CD4-positive, CD25-positive, alpha-beta regulatory T cell (primary cell): ENCODE measurements at regions not wholly inside any gene's neighbourhood (a gene's known extent, or its start where the extent isn't known, plus 50 kb on each side); places are given as distances from the start of the nearest gene placed in this dataset.
"Not testable (repeated sequence)": the region's sequence is repeated elsewhere in the genome, so short reads cannot be mapped to it uniquely, and the experiment has no call there.

ENCODE experiments used
- ATAC-seq, 2 donors: fragments of 150-1000 bp; cut with Tn5 transposase; one replicate each; pipeline ENCODE4 v1.10.0; 2021; ENCODE audit warnings: low read depth in 2 of 2, moderate number of reproducible peaks in 2 of 2, moderate library complexity in 1 of 2
- DNase-seq, 3 donors: peaks; one replicate each; pipeline versions ENCODE4 v3.0.0 to v3.0.0-alpha.2; 2012 to 2022; ENCODE audit warnings: mixed read lengths in 1 of 3
- H3K27ac ChIP-seq: one replicate; pipeline ENCODE4 v1.7.0; 2013; ENCODE audit warnings: mild to moderate bottlenecking, low read length; ENCODE audit not compliant: insufficient read depth, poor library complexity, severe bottlenecking
- H3K27me3 ChIP-seq: one replicate; pipeline ENCODE4 v1.7.0; 2013; ENCODE audit warnings: low read length; ENCODE audit not compliant: control insufficient read depth, insufficient read depth
- H3K36me3 ChIP-seq: one replicate; pipeline ENCODE4 v1.7.0; 2013; ENCODE audit warnings: mild to moderate bottlenecking, low read length, moderate library complexity; ENCODE audit not compliant: control insufficient read depth, insufficient read depth
- H3K4me1 ChIP-seq: 2 replicates; pipeline ENCODE4 v1.7.0; 2013; ENCODE audit warnings: mild to moderate bottlenecking, low read length; ENCODE audit not compliant: insufficient read depth, control insufficient read depth, poor library complexity, severe bottlenecking
- H3K4me3 ChIP-seq: one replicate; pipeline ENCODE4 v1.7.0; 2013; ENCODE audit warnings: low read depth, mild to moderate bottlenecking, low read length, moderate library complexity
- H3K9me3 ChIP-seq, 2 experiments: 1 replicate in 1 of 2; 2 replicates in 1 of 2; pipeline ENCODE4 v1.7.0; 2013; ENCODE audit warnings: low read length in 2 of 2, mild to moderate bottlenecking in 1 of 2, moderate library complexity in 1 of 2; ENCODE audit not compliant: control insufficient read depth in 2 of 2
- H3K27ac Mint-ChIP-seq, 3 donors: one replicate each; pipeline ENCODE4 v1.8.0; 2020 to 2022; ENCODE audit warnings: mild to moderate bottlenecking in 3 of 3, mixed read lengths in 3 of 3, moderate library complexity in 2 of 3
- H3K27me3 Mint-ChIP-seq: one replicate; pipeline ENCODE4 v1.8.0; 2022; ENCODE audit warnings: mild to moderate bottlenecking, mixed read lengths
- H3K36me3 Mint-ChIP-seq: one replicate; pipeline ENCODE4 v1.8.0; 2020; ENCODE audit warnings: mixed read lengths
- H3K4me1 Mint-ChIP-seq, 4 donors: one replicate each; pipeline ENCODE4 v1.8.0; 2020 to 2022; ENCODE audit warnings: mixed read lengths in 4 of 4, mild to moderate bottlenecking in 1 of 4
- H3K4me3 Mint-ChIP-seq, 4 donors: one replicate each; pipeline ENCODE4 v1.8.0; 2020 to 2022; ENCODE audit warnings: mild to moderate bottlenecking in 4 of 4, mixed read lengths in 4 of 4, moderate library complexity in 3 of 4
- H3K9me3 Mint-ChIP-seq, 7 donors: one replicate each; pipeline ENCODE4 v1.8.0; 2020 to 2022; ENCODE audit warnings: mixed read lengths in 7 of 7, mild to moderate bottlenecking in 3 of 7, moderate library complexity in 2 of 7

DNA sequence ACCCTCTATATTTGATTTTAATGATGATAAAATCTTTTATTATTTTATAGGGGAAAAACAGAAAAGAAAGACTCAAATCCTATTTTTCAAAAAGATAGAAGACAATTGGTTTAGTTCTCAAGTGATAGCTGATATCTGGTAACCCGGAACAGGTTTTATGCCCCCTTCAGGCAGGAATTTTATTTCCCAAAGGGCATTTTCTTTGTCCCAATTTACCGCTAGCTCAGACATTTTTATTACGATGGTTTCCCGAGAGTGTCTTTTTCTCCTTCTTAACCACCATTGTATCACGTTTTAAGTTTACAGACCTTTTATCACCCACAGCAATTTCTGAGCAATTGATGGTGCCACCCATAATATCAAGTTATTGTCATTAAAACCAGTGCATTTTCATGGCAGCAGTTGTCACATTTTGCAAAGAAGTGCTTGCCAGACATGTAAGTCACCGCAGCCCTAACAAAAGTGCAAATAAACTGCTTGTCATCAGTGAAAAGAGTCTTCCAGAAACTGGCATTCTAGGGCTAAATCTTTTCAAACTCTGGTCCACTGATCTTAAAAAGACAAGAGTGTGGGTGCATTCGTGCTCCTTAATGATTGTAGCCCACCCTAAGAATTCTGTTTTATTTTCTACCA is 204.8 kb upstream of the VCX start:
- H3K4me3 Mint-ChIP-seq: no peak overlapping the region
- no peaks in the 10 kb centered on the region for H3K4me1 Mint-ChIP-seq
- Histone ChIP-seq H3K4me3 (no peak overlapping the region), H3K27ac (no peak overlapping the region), H3K4me1 (no peaks in the 10 kb centered on the region), H3K36me3 (no peaks in the 10 kb centered on the region), H3K9me3 (no peaks in the 10 kb centered on the region), H3K27me3 (no peaks in the 10 kb centered on the region)
- H3K27ac Mint-ChIP-seq: no peak overlapping the region
- H3K36me3 Mint-ChIP-seq: no peaks in the 10 kb centered on the region
- no peaks in the 10 kb centered on the region for H3K27me3 Mint-ChIP-seq
- no peak for ATAC-seq
- no peak for DNase-seq
- H3K9me3 Mint-ChIP-seq: peaks cover 0 to 12% (median under 1%) of the 10 kb centered on the region in 7 donors

- Mint-ChIP-seq H3K36me3 (no peaks in the 10 kb centered on the region), H3K4me3 (no peak overlapping the region), H3K27me3 (no peaks in the 10 kb centered on the region), H3K27ac (no peak overlapping the region), H3K4me1 (no peaks in the 10 kb centered on the region), H3K9me3 (peaks cover 0 to 15% (median 2%) of the 10 kb centered on the region in 7 donors)
- H3K27ac ChIP-seq: no peak overlapping the region
- H3K9me3 ChIP-seq: no peaks in the 10 kb centered on the region
- DNase-seq (no peak), ATAC-seq (no peak)
- no peaks in the 10 kb centered on the region for H3K36me3 ChIP-seq
- H3K27me3 ChIP-seq: no peaks in the 10 kb centered on the region
- no peak overlapping the region for H3K4me3 ChIP-seq
- H3K4me1 ChIP-seq: no peaks in the 10 kb centered on the region
Observed at GRCh38 chrX:7637066-7637465, 205.9 kb upstream of the VCX start.

GRCh38 chrX:7635604-7636003 is 207.4 kb upstream of the VCX start:
- H3K27me3 ChIP-seq: no peaks in the 10 kb centered on the region
- Mint-ChIP-seq H3K27ac (no peak overlapping the region), H3K27me3 (no peaks in the 10 kb centered on the region), H3K4me3 (no peak overlapping the region), H3K36me3 (no peaks in the 10 kb centered on the region), H3K9me3 (peaks cover 0 to 15% (median 1%) of the 10 kb centered on the region in 7 donors), H3K4me1 (no peaks in the 10 kb centered on the region)
- no peak overlapping the region for H3K27ac ChIP-seq
- no peak for ATAC-seq
- no peak overlapping the region for H3K4me3 ChIP-seq
- no peaks in the 10 kb centered on the region for H3K4me1 ChIP-seq
- no peaks in the 10 kb centered on the region for H3K36me3 ChIP-seq
- no peaks in the 10 kb centered on the region for H3K9me3 ChIP-seq
- DNase-seq: no peak

- no peak overlapping the region for H3K27ac Mint-ChIP-seq
- peaks cover 2 to 7% (median 4%) of the 10 kb centered on the region in 7 donors for H3K9me3 Mint-ChIP-seq
- Histone ChIP-seq H3K4me1 (no peaks in the 10 kb centered on the region), H3K27me3 (no peaks in the 10 kb centered on the region), H3K27ac (no peak overlapping the region), H3K36me3 (no peaks in the 10 kb centered on the region), H3K4me3 (no peak overlapping the region), H3K9me3 (no peaks in the 10 kb centered on the region)
- no peaks in the 10 kb centered on the region for H3K4me1 Mint-ChIP-seq
- no peak overlapping the region for H3K4me3 Mint-ChIP-seq
- DNase-seq: no peak
- H3K36me3 Mint-ChIP-seq: no peaks in the 10 kb centered on the region
- ATAC-seq: no peak
- no peaks in the 10 kb centered on the region for H3K27me3 Mint-ChIP-seq
Observed at GRCh38 chrX:7620560-7620959, 222.4 kb upstream of the VCX start.

DNA sequence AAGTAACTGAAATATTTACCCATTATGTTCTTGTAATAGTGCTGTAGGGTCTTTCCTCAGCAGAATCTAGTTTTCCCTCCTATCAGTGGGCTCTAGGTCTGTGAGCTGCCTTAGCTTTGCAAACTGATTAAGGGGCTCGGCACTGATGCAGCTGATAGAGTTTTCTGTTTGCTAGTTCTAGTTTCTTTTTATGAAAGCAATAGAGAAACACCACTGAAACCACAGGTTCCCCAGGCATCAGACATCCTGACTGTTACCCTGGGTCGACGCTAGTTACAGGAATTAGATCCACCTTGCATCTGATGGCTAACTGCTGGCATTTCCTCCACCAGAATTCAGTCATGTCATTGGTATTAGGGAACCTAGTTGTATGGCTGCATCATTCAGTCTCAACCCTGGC is 225.0 kb upstream of the VCX start:
- Mint-ChIP-seq H3K4me3 (no peak overlapping the region), H3K4me1 (no peaks in the 10 kb centered on the region), H3K36me3 (no peaks in the 10 kb centered on the region), H3K9me3 (peaks cover 2 to 6% (median 2%) of the 10 kb centered on the region in 7 donors), H3K27ac (no peak overlapping the region), H3K27me3 (no peaks in the 10 kb centered on the region)
- ATAC-seq: no peak
- Histone ChIP-seq H3K27me3 (no peaks in the 10 kb centered on the region), H3K4me1 (no peaks in the 10 kb centered on the region), H3K4me3 (no peak overlapping the region), H3K9me3 (no peaks in the 10 kb centered on the region), H3K27ac (no peak overlapping the region), H3K36me3 (no peaks in the 10 kb centered on the region)
- DNase-seq: no peak

DNA sequence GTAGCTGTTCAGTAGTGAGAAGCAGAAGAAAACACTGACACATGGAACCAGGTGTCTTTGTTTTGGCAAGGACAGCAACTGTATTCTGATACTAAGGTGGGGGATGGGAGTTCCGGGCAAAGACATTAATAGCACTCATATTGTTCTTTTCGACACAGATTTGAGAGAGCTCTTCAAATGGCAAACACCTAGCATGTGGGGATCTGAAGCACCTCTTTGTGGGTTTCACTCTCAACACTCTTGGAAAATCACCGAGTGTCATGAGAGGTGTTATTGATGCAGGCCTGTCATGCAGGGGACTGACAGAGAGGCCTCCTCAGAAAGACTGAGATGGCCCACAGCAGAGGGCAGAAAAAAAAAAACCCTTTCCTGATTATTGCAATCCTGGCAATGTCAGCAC is 228.4 kb upstream of the VCX start:
- no peaks in the 10 kb centered on the region for H3K9me3 ChIP-seq
- H3K27me3 ChIP-seq: no peaks in the 10 kb centered on the region
- no peaks in the 10 kb centered on the region for H3K4me1 Mint-ChIP-seq
- H3K27ac Mint-ChIP-seq: no peak overlapping the region
- H3K4me3 ChIP-seq: no peak overlapping the region
- H3K36me3 ChIP-seq: no peaks in the 10 kb centered on the region
- no peak overlapping the region for H3K27ac ChIP-seq
- H3K27me3 Mint-ChIP-seq: no peaks in the 10 kb centered on the region
- no peak for DNase-seq
- no peaks in the 10 kb centered on the region for H3K36me3 Mint-ChIP-seq
- no peaks in the 10 kb centered on the region for H3K4me1 ChIP-seq
- H3K4me3 Mint-ChIP-seq: no peak overlapping the region
- ATAC-seq: no peak
- H3K9me3 Mint-ChIP-seq: peaks cover 0 to 3% (median 2%) of the 10 kb centered on the region in 7 donors

- peaks cover 0 to 14% (median 1%) of the 10 kb centered on the region in 7 donors for H3K9me3 Mint-ChIP-seq
- H3K27me3 Mint-ChIP-seq, H3K4me3 Mint-ChIP-seq, H3K4me3 ChIP-seq, ATAC-seq, H3K27ac ChIP-seq, H3K4me1 ChIP-seq, H3K4me1 Mint-ChIP-seq, H3K9me3 ChIP-seq, DNase-seq, H3K27ac Mint-ChIP-seq, H3K36me3 Mint-ChIP-seq, H3K27me3 ChIP-seq, H3K36me3 ChIP-seq: not testable (repeated sequence)
Observed at GRCh38 chrX:7608625-7609024, 234.3 kb upstream of the VCX start.

- ATAC-seq (no peak), DNase-seq (no peak)
- Mint-ChIP-seq H3K27ac (no peak overlapping the region), H3K4me3 (no peak overlapping the region), H3K9me3 (peaks cover 0 to 13% (median 1%) of the 10 kb centered on the region in 7 donors), H3K36me3 (no peaks in the 10 kb centered on the region), H3K4me1 (no peaks in the 10 kb centered on the region), H3K27me3 (no peaks in the 10 kb centered on the region)
- Histone ChIP-seq H3K9me3 (peaks cover 0 to under 1% of the 10 kb centered on the region in 2 experiments), H3K4me1 (no peaks in the 10 kb centered on the region), H3K27ac (no peak overlapping the region), H3K4me3 (no peak overlapping the region), H3K36me3 (no peaks in the 10 kb centered on the region), H3K27me3 (no peaks in the 10 kb centered on the region)
Observed at GRCh38 chrX:7606039-7606652, 236.8 kb upstream of the VCX start.
